ENCODE measurements at regions not wholly inside any gene's neighbourhood (a gene's known extent, or its start where the extent isn't known, plus 50 kb on each side); places are given as distances from the start of the nearest gene placed in this dataset.

DNA sequence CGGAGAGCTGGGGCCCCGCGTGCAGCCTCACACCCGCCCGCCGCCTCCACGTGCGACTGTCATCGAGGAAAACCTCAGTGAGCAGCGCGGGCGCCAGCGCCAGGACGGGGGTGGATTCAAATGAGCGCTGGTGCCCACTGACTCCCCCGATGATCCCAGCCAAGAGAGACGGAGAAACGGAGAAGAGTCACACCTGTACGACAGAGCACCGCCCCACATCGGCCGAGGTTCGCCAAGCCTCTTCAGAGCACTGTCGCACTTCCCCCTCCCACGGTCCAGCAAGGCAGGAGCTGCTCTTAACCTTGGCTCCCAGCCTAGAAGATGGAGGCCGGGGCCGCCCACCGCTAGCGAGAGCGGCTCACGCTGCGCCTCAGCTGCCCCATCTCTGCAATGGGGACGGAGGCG lies 130.9 kb upstream of the IQSEC1 start:
- TF ChIP-seq, protein P1, sequence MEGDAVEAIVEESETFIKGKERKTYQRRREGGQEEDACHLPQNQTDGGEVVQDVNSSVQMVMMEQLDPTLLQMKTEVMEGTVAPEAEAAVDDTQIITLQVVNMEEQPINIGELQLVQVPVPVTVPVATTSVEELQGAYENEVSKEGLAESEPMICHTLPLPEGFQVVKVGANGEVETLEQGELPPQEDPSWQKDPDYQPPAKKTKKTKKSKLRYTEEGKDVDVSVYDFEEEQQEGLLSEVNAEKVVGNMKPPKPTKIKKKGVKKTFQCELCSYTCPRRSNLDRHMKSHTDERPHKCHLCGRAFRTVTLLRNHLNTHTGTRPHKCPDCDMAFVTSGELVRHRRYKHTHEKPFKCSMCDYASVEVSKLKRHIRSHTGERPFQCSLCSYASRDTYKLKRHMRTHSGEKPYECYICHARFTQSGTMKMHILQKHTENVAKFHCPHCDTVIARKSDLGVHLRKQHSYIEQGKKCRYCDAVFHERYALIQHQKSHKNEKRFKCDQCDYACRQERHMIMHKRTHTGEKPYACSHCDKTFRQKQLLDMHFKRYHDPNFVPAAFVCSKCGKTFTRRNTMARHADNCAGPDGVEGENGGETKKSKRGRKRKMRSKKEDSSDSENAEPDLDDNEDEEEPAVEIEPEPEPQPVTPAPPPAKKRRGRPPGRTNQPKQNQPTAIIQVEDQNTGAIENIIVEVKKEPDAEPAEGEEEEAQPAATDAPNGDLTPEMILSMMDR (IDR thresholded peaks at IDR 0.05; ENCODE audit: low read depth, low read length) = no peak
- TF ChIP-seq EZH2phosphoT487 (IDR thresholded peaks at IDR 0.05; ENCODE audit: low read depth) = no peak
